WTC11 (cell line): ENCODE measurements at regions not wholly inside any gene's neighbourhood (a gene's known extent, or its start where the extent isn't known, plus 50 kb on each side); places are given as distances from the start of the nearest gene placed in this dataset.
A peak's percentile ranks its signal among the peaks of the same experiment; 100 is the strongest.

Source experiments
- ATAC-seq: fragments of 200-7000 bp; cut with Tn5 transposase; 2 replicates; pipeline ENCODE4 v1.10.0; 2021; ENCODE audit warnings: mild to moderate bottlenecking, moderate library complexity
- CTCF ChIA-PET: fragments of 300-600 bp; sonication (Branson Sonifier 250); formaldehyde crosslinking; loops from one replicate; lab custom pipeline; 2021; ENCODE audit warnings: antibody characterized with exemption; lab: Charles Lee
- POLR2A ChIA-PET: fragments of 350-600 bp; sonication (Branson Sonifier 250); formaldehyde crosslinking; loops from one replicate; lab custom pipeline; 2021; ENCODE audit warnings: antibody characterized with exemption; lab: Charles Lee
- DNase-seq: peaks from one replicate; pipeline ENCODE4 v3.0.0; 2021; ENCODE audit warnings: low spot score
- H3K27ac Mint-ChIP-seq: 2 replicates; pipeline ENCODE4 v1.8.0; 2021; ENCODE audit warnings: mixed read lengths
- H3K27me3 Mint-ChIP-seq: 2 replicates; pipeline ENCODE4 v1.8.0; 2021; ENCODE audit warnings: low read depth, mild to moderate bottlenecking, moderate library complexity, mixed read lengths
- H3K36me3 Mint-ChIP-seq: 2 replicates; pipeline ENCODE4 v1.8.0; 2021; ENCODE audit warnings: mixed read lengths
- H3K4me1 Mint-ChIP-seq: 2 replicates; pipeline ENCODE4 v1.8.0; 2022; ENCODE audit warnings: mixed read lengths
- H3K4me3 Mint-ChIP-seq: 2 replicates; pipeline ENCODE4 v1.8.0; 2021; ENCODE audit warnings: mild to moderate bottlenecking, moderate library complexity, mixed read lengths
- H3K9me3 Mint-ChIP-seq: 2 replicates; pipeline ENCODE4 v1.8.0; 2021; ENCODE audit warnings: mixed read lengths
- CREM ChIP-seq: sonication (generic); formaldehyde crosslinking; IDR thresholded peaks from 2 replicates; pipeline ENCODE4 v1.8.1; 2022; ENCODE audit warnings: mild to moderate bottlenecking, missing genetic modification reagents, moderate library complexity
- ETV6 ChIP-seq: sonication (generic); formaldehyde crosslinking; IDR thresholded peaks from 2 replicates; pipeline ENCODE4 v1.8.1; 2022; ENCODE audit warnings: mild to moderate bottlenecking, missing genetic modification reagents
- GTF2I ChIP-seq: fragments of 250-450 bp; sonication (Bioruptor Pico); conservative IDR thresholded peaks from 2 replicates; pipeline ENCODE4 v1.4.0; 2021; ENCODE audit warnings: mild to moderate bottlenecking
- KAT7 ChIP-seq: sonication (generic); formaldehyde crosslinking; IDR thresholded peaks from 2 replicates; pipeline ENCODE4 v1.8.1; 2023; ENCODE audit warnings: missing genetic modification reagents, mild to moderate bottlenecking, borderline replicate concordance
- NFYB ChIP-seq: sonication (generic); formaldehyde crosslinking; conservative IDR thresholded peaks from 2 replicates; pipeline ENCODE4 v1.8.0; 2022; ENCODE audit warnings: low read depth, missing genetic modification reagents
- TCF7 ChIP-seq: sonication (generic); formaldehyde crosslinking; IDR thresholded peaks from 2 replicates; pipeline ENCODE4 v1.8.0; 2022; ENCODE audit warnings: mild to moderate bottlenecking, low read depth, missing genetic modification reagents, moderate library complexity
- ZNF263 ChIP-seq: sonication (generic); formaldehyde crosslinking; IDR thresholded peaks from 2 replicates; pipeline ENCODE4 v1.8.1; 2022; ENCODE audit warnings: low read depth, mild to moderate bottlenecking, moderate library complexity, missing genetic modification reagents
- TF ChIP-seq, protein P1 (sequence below): fragments of 250-450 bp; sonication (Bioruptor Pico); IDR thresholded peaks from 2 replicates; pipeline ENCODE4 v1.9.0; 2021; ENCODE audit warnings: moderate library complexity, mild to moderate bottlenecking, inconsistent platforms, borderline replicate concordance
- TF ChIP-seq, protein P2 (sequence below): sonication (generic); formaldehyde crosslinking; IDR thresholded peaks from 2 replicates; pipeline ENCODE4 v1.8.0; 2023; ENCODE audit warnings: mild to moderate bottlenecking, missing genetic modification reagents
- TF ChIP-seq, protein P3 (sequence below): sonication (generic); formaldehyde crosslinking; IDR thresholded peaks from 2 replicates; pipeline ENCODE4 v1.8.1; 2022; ENCODE audit warnings: low read depth, missing genetic modification reagents, borderline replicate concordance
- TF ChIP-seq, protein P4 (sequence below): sonication (generic); formaldehyde crosslinking; IDR thresholded peaks from 2 replicates; pipeline ENCODE4 v1.8.0; 2023; ENCODE audit warnings: missing genetic modification reagents, mild to moderate bottlenecking, borderline replicate concordance
- TF ChIP-seq, protein P5 (sequence below): sonication (generic); formaldehyde crosslinking; IDR thresholded peaks from 2 replicates; pipeline ENCODE4 v1.8.1; 2022; ENCODE audit warnings: mild to moderate bottlenecking, missing genetic modification reagents, moderate library complexity, borderline replicate concordance
- TF ChIP-seq, protein P6 (sequence below): fragments of 250-450 bp; sonication (Bioruptor Pico); conservative IDR thresholded peaks from 2 replicates; pipeline ENCODE4 v1.9.0; 2021; ENCODE audit warnings: mild to moderate bottlenecking
- TF ChIP-seq, protein P7 (sequence below): sonication (generic); formaldehyde crosslinking; IDR thresholded peaks from 2 replicates; pipeline ENCODE4 v1.8.0; 2022; ENCODE audit warnings: mild to moderate bottlenecking, missing genetic modification reagents
- TF ChIP-seq, protein P8 (sequence below): sonication (generic); formaldehyde crosslinking; IDR thresholded peaks from 2 replicates; pipeline ENCODE4 v1.8.1; 2022; ENCODE audit warnings: mild to moderate bottlenecking, moderate library complexity, missing genetic modification reagents

DNA sequence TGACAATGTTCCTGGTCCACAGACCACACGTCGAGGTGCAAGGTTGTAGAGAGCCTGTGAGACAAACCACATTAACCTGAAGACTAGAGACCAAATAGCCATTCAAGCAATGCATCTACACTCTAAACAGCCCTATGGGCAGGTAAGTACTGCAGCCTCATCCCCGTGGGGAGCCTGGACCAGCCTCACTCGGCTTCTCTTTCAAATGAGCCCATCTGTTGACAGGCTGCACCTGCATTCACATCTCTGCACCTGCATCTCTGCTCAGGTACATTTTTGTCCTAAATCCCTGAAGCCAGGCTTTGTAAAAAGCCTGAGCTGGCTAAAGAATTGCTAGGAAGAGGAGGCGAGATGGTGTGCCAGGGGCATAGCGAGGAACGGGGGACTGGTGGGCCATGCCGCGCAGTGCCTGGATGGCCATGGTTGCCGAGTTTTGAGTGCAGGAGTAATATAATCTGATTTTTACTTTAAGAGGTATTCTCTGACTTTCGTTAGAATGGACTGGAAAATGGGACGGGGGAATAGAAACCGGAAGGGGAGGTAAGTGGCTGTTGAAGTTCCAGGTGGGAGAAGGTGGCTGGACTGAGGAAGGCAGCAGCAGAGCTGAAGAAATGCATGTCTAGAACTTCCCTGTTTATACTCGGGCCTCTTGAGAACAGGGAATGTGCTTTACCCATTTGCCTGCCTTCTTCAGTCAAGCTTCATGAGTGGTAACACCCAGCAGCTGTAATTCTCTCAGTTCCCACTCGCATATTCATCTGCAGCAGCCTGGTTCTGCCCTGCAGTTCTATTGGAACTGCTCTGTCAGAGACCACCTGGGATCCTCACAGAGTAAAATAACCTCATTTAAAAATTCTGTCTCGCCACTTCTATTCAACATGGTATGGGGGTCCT, 226.4 kb downstream of the OPA1 start (continued):
- TF ChIP-seq KAT7 (CRISPR knock-in tag), result no peak
- TF ChIP-seq NFYB (CRISPR knock-in tag), result no peak

DNA sequence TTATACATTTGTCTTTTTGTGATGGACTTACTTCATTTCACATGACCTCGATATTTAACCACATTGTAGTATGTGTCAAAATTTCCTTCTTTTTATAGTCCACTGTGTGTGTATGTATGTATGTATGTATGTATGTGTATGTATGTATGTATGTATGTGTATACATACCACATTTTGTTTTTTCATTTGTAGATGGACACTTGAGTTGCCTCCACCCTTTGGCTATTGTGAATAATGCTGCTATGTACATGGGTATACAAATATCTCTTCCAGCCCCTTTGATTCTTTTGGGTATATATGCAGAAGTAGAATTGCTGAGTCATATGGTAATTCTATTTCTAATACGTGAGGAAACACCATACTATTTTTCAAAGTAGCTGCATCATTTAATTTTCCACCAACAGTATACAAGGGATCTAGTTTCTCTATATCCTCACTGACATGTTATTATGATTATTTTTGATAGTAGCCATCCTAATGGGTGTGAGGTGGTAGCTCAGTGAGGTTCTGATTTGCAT, 228.2 kb downstream of the OPA1 start:
- no peak for TF ChIP-seq GTF2I (CRISPR knock-in tag)
- TF ChIP-seq, protein P1, sequence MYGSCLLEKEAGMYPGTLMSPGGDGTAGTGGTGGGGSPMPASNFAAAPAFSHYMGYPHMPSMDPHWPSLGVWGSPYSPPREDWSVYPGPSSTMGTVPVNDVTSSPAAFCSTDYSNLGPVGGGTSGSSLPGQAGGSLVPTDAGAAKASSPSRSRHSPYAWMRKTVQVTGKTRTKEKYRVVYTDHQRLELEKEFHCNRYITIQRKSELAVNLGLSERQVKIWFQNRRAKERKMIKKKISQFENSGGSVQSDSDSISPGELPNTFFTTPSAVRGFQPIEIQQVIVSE (CRISPR knock-in tag), result no peak
- TF ChIP-seq, protein P2, sequence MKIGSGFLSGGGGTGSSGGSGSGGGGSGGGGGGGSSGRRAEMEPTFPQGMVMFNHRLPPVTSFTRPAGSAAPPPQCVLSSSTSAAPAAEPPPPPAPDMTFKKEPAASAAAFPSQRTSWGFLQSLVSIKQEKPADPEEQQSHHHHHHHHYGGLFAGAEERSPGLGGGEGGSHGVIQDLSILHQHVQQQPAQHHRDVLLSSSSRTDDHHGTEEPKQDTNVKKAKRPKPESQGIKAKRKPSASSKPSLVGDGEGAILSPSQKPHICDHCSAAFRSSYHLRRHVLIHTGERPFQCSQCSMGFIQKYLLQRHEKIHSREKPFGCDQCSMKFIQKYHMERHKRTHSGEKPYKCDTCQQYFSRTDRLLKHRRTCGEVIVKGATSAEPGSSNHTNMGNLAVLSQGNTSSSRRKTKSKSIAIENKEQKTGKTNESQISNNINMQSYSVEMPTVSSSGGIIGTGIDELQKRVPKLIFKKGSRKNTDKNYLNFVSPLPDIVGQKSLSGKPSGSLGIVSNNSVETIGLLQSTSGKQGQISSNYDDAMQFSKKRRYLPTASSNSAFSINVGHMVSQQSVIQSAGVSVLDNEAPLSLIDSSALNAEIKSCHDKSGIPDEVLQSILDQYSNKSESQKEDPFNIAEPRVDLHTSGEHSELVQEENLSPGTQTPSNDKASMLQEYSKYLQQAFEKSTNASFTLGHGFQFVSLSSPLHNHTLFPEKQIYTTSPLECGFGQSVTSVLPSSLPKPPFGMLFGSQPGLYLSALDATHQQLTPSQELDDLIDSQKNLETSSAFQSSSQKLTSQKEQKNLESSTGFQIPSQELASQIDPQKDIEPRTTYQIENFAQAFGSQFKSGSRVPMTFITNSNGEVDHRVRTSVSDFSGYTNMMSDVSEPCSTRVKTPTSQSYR (CRISPR knock-in tag), result no peak
- TF ChIP-seq, protein P3, sequence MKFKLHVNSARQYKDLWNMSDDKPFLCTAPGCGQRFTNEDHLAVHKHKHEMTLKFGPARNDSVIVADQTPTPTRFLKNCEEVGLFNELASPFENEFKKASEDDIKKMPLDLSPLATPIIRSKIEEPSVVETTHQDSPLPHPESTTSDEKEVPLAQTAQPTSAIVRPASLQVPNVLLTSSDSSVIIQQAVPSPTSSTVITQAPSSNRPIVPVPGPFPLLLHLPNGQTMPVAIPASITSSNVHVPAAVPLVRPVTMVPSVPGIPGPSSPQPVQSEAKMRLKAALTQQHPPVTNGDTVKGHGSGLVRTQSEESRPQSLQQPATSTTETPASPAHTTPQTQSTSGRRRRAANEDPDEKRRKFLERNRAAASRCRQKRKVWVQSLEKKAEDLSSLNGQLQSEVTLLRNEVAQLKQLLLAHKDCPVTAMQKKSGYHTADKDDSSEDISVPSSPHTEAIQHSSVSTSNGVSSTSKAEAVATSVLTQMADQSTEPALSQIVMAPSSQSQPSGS, result no peak
- TF ChIP-seq, all 79 proteins: peak for 0
- Mint-ChIP-seq H3K27ac (peak overlapping the region; percentile 10; the same call in 1 of the 2 replicates), H3K27me3 (peaks cover 7% of the 10 kb centered on the region), H3K4me1 (peaks cover 63% of the 10 kb centered on the region), H3K9me3 (no peaks in the 10 kb centered on the region), H3K4me3 (no peak overlapping the region), H3K36me3 (no peaks in the 10 kb centered on the region)
- CTCF ChIA-PET, result no interaction called here
- POLR2A ChIA-PET, result no interaction called here
- ATAC-seq, result no peak
- no peak for DNase-seq

DNA sequence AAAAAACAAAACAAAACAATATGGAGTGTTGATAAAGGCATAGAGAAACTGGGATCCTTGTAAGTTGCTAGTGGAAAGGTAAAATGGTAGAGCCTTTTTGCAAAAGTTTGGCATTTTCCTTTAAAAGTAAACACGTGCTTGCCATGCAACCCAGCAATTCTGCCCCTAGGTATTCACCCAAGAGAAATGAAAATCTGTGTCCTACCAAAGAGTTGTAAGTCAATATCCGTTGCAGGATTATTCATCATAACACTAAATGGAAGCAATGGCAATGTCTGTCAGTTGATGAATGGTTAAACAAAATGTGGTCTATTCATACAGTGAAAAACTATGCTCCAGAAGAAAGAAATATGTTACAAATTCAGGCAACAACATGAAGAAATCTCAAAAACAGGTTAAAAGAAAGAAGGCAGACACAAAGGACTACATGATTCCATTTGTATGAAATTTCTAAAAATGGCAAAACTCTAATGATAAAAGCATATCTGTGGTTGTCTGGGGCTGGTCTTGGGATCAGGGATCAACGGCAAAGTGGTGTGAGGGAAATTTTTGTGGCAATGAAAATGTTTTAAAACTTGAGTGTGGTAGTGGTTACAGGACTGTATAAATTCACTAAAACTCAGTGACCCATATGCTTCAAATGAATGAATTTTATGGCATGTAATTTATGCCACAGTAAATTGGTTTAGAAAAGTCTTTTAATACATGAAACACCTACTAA, 229.6 kb downstream of the OPA1 start:
- ChIA-PET POLR2A (interaction anchor here (0.7 kb wide), 1 partner anchor 443 kb away, joined by 4 read pairs; no protein-coding TSS in a partner anchor), CTCF (no interaction called here)
- H3K9me3 Mint-ChIP-seq, result no peaks in the 10 kb centered on the region
- no peak for ATAC-seq
- no peak for DNase-seq
- H3K27ac Mint-ChIP-seq, result no peak overlapping the region
- H3K4me3 Mint-ChIP-seq, result no peak overlapping the region
- H3K4me1 Mint-ChIP-seq, result peaks cover 65% of the 10 kb centered on the region
- no peaks in the 10 kb centered on the region for H3K36me3 Mint-ChIP-seq
- H3K27me3 Mint-ChIP-seq, result peaks cover 13% of the 10 kb centered on the region
- TF ChIP-seq CREM (CRISPR knock-in tag), result no peak
- TF ChIP-seq TCF7 (CRISPR knock-in tag), result no peak
- TF ChIP-seq, protein P4, sequence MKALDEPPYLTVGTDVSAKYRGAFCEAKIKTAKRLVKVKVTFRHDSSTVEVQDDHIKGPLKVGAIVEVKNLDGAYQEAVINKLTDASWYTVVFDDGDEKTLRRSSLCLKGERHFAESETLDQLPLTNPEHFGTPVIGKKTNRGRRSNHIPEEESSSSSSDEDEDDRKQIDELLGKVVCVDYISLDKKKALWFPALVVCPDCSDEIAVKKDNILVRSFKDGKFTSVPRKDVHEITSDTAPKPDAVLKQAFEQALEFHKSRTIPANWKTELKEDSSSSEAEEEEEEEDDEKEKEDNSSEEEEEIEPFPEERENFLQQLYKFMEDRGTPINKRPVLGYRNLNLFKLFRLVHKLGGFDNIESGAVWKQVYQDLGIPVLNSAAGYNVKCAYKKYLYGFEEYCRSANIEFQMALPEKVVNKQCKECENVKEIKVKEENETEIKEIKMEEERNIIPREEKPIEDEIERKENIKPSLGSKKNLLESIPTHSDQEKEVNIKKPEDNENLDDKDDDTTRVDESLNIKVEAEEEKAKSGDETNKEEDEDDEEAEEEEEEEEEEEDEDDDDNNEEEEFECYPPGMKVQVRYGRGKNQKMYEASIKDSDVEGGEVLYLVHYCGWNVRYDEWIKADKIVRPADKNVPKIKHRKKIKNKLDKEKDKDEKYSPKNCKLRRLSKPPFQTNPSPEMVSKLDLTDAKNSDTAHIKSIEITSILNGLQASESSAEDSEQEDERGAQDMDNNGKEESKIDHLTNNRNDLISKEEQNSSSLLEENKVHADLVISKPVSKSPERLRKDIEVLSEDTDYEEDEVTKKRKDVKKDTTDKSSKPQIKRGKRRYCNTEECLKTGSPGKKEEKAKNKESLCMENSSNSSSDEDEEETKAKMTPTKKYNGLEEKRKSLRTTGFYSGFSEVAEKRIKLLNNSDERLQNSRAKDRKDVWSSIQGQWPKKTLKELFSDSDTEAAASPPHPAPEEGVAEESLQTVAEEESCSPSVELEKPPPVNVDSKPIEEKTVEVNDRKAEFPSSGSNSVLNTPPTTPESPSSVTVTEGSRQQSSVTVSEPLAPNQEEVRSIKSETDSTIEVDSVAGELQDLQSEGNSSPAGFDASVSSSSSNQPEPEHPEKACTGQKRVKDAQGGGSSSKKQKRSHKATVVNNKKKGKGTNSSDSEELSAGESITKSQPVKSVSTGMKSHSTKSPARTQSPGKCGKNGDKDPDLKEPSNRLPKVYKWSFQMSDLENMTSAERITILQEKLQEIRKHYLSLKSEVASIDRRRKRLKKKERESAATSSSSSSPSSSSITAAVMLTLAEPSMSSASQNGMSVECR (CRISPR knock-in tag), result no peak
- TF ChIP-seq ETV6 (CRISPR knock-in tag), result no peak
- TF ChIP-seq, protein P5, sequence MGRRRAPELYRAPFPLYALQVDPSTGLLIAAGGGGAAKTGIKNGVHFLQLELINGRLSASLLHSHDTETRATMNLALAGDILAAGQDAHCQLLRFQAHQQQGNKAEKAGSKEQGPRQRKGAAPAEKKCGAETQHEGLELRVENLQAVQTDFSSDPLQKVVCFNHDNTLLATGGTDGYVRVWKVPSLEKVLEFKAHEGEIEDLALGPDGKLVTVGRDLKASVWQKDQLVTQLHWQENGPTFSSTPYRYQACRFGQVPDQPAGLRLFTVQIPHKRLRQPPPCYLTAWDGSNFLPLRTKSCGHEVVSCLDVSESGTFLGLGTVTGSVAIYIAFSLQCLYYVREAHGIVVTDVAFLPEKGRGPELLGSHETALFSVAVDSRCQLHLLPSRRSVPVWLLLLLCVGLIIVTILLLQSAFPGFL (CRISPR knock-in tag), result no peak
- TF ChIP-seq, protein P6, sequence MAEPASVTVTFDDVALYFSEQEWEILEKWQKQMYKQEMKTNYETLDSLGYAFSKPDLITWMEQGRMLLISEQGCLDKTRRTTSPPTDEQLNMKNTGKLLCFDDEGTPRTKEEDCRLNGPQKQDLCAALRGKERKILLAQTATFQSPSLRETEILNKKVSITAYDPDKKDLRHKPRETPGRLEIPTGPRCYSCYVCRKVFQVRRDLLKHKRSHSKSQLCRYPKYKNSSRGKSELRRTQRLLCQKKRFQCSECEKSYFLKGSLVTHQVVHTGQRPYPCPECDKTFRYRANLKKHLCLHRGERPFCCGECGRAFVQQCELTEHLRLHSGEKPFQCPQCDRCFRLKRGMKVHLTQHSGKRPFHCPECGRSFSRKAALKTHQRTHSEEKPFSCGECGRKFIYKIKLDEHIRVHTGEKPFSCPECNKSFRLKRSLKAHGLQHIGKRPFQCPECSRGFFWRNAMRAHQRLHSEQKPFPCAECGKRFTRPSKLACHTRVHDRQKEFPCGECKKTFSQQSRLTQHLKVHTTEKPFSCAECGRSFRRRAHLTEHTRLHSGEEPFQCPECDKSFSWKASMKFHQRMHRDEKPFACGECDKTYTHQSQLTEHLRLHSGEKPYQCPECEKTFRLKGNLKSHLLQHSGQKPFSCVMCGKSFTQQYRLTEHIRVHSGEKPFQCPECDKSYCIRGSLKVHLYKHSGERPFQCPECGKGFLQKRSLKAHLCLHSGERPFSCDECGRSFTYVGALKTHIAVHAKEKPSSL (CRISPR knock-in tag), result no peak
- TF ChIP-seq ZNF263 (CRISPR knock-in tag), result no peak
- TF ChIP-seq, protein P7, sequence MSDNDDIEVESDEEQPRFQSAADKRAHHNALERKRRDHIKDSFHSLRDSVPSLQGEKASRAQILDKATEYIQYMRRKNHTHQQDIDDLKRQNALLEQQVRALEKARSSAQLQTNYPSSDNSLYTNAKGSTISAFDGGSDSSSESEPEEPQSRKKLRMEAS (CRISPR knock-in tag), result no peak
- TF ChIP-seq, protein P8, sequence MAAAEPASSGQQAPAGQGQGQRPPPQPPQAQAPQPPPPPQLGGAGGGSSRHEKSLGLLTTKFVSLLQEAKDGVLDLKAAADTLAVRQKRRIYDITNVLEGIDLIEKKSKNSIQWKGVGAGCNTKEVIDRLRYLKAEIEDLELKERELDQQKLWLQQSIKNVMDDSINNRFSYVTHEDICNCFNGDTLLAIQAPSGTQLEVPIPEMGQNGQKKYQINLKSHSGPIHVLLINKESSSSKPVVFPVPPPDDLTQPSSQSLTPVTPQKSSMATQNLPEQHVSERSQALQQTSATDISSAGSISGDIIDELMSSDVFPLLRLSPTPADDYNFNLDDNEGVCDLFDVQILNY (CRISPR knock-in tag), result no peak
